ENCODE measurements at regions not wholly inside any gene's neighbourhood (a gene's known extent, or its start where the extent isn't known, plus 50 kb on each side); places are given as distances from the start of the nearest gene placed in this dataset.

DNA sequence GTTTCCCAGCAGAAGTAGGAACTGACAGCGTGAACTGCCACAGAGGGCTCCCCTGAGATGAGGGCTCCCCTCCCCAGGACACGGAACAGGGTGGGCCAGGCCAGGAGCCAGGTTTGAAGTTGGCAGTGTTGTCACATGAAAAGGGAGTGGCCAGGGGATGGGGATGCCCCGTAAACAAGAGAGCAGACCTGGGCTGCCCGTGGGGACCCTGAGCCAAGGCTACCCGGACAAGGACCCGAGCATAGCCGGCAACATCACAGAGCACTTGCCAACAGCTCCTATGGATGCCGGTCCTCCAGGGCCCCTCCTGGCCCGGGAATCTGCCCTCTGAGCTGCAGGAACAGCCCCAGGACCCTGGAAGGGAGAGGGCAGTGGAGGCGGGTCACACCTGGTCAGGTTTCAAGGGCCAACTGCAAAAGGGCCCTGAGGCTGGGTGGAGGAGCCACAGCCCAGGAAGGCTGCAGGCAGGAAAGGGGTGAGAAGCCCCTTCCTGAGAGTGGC, 102.1 kb downstream of the CPZ start:
- Histone ChIP-seq H3K36me3 (ENCODE audit: control insufficient read depth in 4 of 4, insufficient read depth in 4 of 4, low read length in 4 of 4) (no peaks in the 10 kb centered on the region), H3K4me3 (no peak overlapping the region), H3K9ac (ENCODE audit: insufficient read depth in 1 of 2, low read length in 2 of 2) (no peak overlapping the region), H3K4me1 (ENCODE audit: control insufficient read depth in 5 of 5, insufficient read depth in 5 of 5, low read length in 5 of 5) (no peaks in the 10 kb centered on the region), H3K9me3 (ENCODE audit: control insufficient read depth in 4 of 4, insufficient read depth in 3 of 4, low read length in 3 of 4) (peaks cover 0 to 19% (median 0%) of the 10 kb centered on the region in 4 donors), H3K27ac (ENCODE audit: low read depth in 1 of 2, low read length in 1 of 2) (no peak overlapping the region), H3K27me3 (ENCODE audit: control insufficient read depth in 3 of 3, insufficient read depth in 3 of 3, low read length in 2 of 3) (peaks cover 7 to 27% (median 12%) of the 10 kb centered on the region in 3 donors)
- TF ChIP-seq, protein P1, sequence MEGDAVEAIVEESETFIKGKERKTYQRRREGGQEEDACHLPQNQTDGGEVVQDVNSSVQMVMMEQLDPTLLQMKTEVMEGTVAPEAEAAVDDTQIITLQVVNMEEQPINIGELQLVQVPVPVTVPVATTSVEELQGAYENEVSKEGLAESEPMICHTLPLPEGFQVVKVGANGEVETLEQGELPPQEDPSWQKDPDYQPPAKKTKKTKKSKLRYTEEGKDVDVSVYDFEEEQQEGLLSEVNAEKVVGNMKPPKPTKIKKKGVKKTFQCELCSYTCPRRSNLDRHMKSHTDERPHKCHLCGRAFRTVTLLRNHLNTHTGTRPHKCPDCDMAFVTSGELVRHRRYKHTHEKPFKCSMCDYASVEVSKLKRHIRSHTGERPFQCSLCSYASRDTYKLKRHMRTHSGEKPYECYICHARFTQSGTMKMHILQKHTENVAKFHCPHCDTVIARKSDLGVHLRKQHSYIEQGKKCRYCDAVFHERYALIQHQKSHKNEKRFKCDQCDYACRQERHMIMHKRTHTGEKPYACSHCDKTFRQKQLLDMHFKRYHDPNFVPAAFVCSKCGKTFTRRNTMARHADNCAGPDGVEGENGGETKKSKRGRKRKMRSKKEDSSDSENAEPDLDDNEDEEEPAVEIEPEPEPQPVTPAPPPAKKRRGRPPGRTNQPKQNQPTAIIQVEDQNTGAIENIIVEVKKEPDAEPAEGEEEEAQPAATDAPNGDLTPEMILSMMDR (IDR thresholded peaks at IDR 0.05; ENCODE audit: control extremely low read depth, extremely low read depth) = no peak
- no peak for ATAC-seq (ENCODE audit: insufficient read depth, low FRiP score)
- DNase-seq = no peak
- WGBS, 2 donors = 58 to 60% methylated on average over 8 to 10 of the region's 10 CpGs

DNA sequence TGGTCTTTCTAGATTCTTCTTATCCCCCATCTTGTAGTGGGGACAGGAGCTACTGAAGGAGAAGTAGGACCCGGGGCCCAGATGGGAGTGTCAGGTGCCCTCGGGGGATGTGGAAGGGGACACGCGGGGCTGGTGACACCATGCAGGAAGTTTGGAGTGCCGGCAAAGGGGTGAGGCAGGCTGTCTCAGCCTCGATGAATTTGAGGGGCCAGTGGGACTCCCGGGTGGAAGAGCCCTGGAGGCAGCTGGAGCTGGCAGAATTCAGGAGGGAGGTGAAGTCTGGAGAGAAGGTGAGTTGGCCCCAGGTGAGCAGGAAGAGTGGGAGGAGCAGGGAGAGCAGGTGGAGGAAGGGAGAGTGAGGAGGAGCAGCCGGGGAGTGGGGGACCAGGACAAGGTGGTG, 101.7 kb downstream of the CPZ start:
- TF ChIP-seq, protein P1 (IDR thresholded peaks at IDR 0.05; ENCODE audit: control extremely low read depth, extremely low read depth) = no peak
- H3K9ac ChIP-seq (ENCODE audit: insufficient read depth in 1 of 2, low read length in 2 of 2) = no peak overlapping the region
- H3K36me3 ChIP-seq (ENCODE audit: control insufficient read depth in 4 of 4, insufficient read depth in 4 of 4, low read length in 4 of 4) = no peaks in the 10 kb centered on the region
- 62 to 65% methylated on average over 8 of the region's 8 CpGs for WGBS, 2 donors
- no peaks in the 10 kb centered on the region for H3K4me1 ChIP-seq (ENCODE audit: control insufficient read depth in 5 of 5, insufficient read depth in 5 of 5, low read length in 5 of 5)
- no peak overlapping the region for H3K27ac ChIP-seq (ENCODE audit: low read depth in 1 of 2, low read length in 1 of 2)
- ATAC-seq (ENCODE audit: insufficient read depth, low FRiP score) (no peak), DNase-seq (no peak)
- H3K4me3 ChIP-seq = no peak overlapping the region
- H3K9me3 ChIP-seq (ENCODE audit: control insufficient read depth in 4 of 4, insufficient read depth in 3 of 4, low read length in 3 of 4) = peaks cover 0 to 19% (median 0%) of the 10 kb centered on the region in 4 donors
- H3K27me3 ChIP-seq (ENCODE audit: control insufficient read depth in 3 of 3, insufficient read depth in 3 of 3, low read length in 2 of 3) = peaks cover 10 to 27% (median 13%) of the 10 kb centered on the region in 3 donors

DNA sequence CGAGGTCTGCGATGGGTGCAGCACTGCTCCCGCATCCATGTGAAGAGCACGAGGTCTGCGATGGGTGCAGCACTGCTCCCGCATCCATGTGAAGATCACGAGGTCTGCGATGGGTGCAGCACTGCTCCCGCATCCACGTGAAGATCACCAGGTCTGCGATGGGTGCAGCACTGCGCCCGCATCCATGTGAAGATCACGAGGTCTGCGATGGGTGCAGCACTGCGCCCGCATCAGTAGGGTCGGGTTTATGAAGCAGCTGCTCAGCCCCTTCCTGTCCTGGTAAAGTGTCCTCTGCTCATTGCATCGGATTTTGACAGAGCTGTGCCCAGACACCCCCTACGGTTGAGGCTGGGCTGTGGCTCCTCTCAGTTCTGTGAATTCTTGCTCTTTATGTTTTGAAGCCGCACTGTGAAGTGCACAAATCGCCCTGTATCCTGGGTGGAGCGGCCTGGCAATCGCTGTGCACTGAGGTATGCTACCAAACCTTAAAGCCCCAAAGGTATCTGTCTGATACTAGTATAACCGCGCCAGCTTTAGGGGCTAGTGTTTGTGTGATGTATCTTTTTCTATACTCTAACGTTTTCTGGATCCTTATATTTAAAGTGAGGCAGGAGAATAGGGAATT, 98.7 kb downstream of the CPZ start:
- Histone ChIP-seq H3K4me3 (no peak overlapping the region), H3K27me3 (ENCODE audit: control insufficient read depth in 3 of 3, insufficient read depth in 3 of 3, low read length in 2 of 3) (peaks cover 13 to 43% (median 29%) of the 10 kb centered on the region in 3 donors), H3K9me3 (ENCODE audit: control insufficient read depth in 4 of 4, insufficient read depth in 3 of 4, low read length in 3 of 4) (peaks cover 0 to 12% (median 0%) of the 10 kb centered on the region in 4 donors), H3K9ac (ENCODE audit: insufficient read depth in 1 of 2, low read length in 2 of 2) (no peak overlapping the region), H3K27ac (ENCODE audit: low read depth in 1 of 2, low read length in 1 of 2) (no peak overlapping the region), H3K4me1 (ENCODE audit: control insufficient read depth in 5 of 5, insufficient read depth in 5 of 5, low read length in 5 of 5) (no peaks in the 10 kb centered on the region), H3K36me3 (ENCODE audit: control insufficient read depth in 4 of 4, insufficient read depth in 4 of 4, low read length in 4 of 4) (no peaks in the 10 kb centered on the region)
- TF ChIP-seq, protein P1 (IDR thresholded peaks at IDR 0.05; ENCODE audit: control extremely low read depth, extremely low read depth) = no peak
- DNase-seq (no peak), ATAC-seq (ENCODE audit: insufficient read depth, low FRiP score) (no peak)
- 88 to 90% methylated on average over 27 of the region's 27 CpGs for WGBS, 2 donors

All from lung (tissue), 11 donors.